Medulla oblongata (tissue), 1 donor: ENCODE measurements at regions not wholly inside any gene's neighbourhood (a gene's known extent, or its start where the extent isn't known, plus 50 kb on each side); places are given as distances from the start of the nearest gene placed in this dataset.
"Not testable (repeated sequence)": the region's sequence is repeated elsewhere in the genome, so short reads cannot be mapped to it uniquely, and the experiment has no call there.

Source experiments
- DNase-seq: peaks from one replicate; pipeline ENCODE4 v3.0.0-alpha.2; 2015; ENCODE audit errors: extremely low spot score

DNA sequence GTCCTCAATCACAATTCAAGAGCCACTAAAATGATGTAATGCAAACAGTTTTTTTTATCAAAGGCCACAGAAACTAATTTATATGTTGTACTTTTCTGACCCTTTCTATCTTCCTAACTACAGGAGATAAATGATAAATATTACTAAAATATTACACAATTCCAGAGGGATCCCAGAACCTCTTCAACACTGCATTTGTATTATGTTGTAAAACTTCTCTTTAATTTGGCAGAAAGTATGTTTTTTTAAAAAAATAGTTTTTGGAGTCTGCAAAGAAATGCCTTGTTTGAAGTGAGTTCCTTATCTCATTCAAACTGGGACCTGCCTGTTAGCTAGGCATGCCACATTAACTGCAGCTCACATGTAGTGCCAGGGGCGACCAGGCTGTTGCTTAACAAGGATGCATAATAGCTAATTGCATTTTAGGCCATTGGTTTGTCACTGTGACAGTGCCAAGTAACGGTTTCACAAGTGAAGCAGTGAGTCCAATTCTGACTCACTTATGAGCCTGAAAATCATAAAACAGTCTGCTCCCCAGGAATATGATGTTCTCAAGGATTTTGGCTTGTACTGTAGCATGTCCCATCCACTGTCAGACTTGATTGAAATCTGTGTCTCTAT, 266.9 kb downstream of the KTN1 start:
- peak; percentile 11 for DNase-seq

- no peak for DNase-seq
These were observed 267.8 kb downstream of the KTN1 start for GRCh38 chr14:55847766-55848165.

DNA sequence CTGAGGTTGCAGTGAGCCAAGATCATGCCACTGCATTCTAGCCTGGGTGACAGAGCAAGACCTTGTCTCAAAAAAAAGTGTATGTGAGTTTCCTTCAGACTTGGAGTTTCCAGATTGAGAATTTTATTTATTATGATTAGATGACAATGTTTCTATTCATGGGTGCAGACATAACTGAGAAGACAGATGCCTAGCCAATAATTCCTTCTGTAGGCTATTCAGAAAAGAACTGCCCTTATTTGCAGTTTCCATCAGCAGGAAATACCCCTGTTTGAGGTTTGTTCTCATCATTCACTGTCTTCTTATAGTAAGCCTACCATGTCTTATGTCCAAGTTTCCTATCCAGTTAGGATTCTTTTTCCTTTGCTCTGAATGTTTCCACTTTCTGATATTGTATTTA, 269.0 kb downstream of the KTN1 start:
- DNase-seq, result no peak

GRCh38 chr14:55849833-55850232, 268.4 kb upstream of the PELI2 start:
- no peak for DNase-seq

- no peak for DNase-seq
These were observed 267.4 kb upstream of the PELI2 start for GRCh38 chr14:55850825-55851241.

DNA sequence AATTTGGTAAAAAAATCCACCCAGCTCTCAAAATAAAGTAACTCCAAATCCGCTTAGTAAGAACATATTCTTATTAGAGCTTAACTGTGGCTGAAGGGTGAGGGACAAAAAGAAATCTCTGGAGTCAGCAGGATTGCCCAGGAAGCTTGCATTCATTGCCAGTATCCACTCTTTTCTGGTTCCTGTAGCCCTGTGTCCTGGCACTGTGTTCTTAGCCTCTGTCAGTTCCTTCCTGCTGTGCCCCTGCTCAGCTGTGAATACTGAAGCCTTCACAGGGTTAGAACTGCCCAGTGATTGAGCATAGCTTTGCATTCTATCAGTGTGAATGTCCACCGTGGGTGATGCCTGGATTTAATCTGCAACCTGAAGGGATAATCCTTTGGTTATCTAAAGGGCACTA, 266.9 kb upstream of the PELI2 start:
- DNase-seq, result peak; percentile 46

DNA sequence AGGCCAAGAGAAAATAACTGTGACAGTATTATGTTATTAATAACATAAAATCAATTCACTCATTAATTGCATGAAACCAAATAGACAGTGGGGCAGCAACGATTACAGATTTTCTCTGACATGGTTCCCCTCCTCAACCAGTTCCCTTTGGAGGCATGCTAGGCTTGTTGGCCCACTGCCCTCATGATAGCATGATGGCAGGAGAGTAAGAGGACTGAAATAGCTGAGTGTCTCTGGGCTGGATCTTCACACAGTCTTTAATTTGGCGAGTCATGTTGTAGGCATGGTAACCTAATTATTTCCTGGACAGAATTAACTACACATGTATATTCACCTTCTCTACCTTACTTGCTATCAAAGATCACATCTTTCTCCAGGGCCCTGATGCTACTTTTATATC, 266.2 kb upstream of the PELI2 start:
- DNase-seq, result no peak

GRCh38 chr14:55855751-55856150, 262.5 kb upstream of the PELI2 start:
- no peak for DNase-seq

GRCh38 chr14:55858604-55859003, 259.6 kb upstream of the PELI2 start:
- no peak for DNase-seq

DNA sequence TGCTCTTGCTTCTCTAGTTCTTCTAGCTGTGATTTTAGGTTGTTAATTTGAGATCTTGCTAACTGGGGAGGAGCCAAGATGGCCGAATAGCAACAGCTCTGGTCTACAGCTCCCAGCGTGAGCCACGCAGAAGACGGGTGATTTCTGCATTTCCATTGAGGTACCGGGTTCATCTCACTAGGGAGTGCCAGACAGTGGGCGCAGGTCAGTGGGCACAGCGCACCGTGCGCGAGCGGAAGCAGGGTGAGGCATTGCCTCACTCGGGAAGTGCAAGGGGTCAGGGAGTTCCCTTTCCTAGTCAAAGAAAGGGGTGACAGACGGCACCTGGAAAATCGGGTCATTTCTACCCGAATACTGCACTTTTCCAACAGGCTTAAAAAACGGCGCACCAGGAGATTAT, 256.6 kb upstream of the PELI2 start:
- DNase-seq, result not testable (repeated sequence)

GRCh38 chr14:55864890-55865655, 253.1 kb upstream of the PELI2 start:
- no peak for DNase-seq

DNA sequence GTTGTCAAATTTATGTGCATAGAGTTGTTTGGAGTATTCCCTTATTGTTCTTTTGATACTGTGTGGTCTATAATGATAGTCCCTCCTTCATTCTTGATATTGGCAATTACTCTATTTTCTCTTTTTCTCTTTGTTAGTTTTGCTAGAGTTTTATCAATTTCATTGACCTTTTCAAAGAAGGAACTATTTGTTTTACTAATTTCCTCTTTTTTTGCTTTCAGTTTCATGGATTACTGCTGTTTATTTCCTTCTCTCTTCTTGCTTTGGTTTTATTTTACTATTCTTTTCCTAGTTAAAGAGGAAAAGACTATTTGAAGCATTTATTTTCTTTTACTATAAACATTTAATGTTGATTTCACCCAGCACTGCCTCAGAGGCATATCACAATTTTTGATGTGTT, 250.9 kb upstream of the PELI2 start:
- DNase-seq, result no peak

GRCh38 chr14:55867719-55868118, 250.5 kb upstream of the PELI2 start:
- DNase-seq, result no peak

- DNase-seq, result no peak
These were observed 248.7 kb upstream of the PELI2 start for GRCh38 chr14:55869397-55870049.

- DNase-seq, result no peak
These were observed 245.0 kb upstream of the PELI2 start for GRCh38 chr14:55873169-55873568.

- peak; percentile 52 for DNase-seq
These were observed 243.4 kb upstream of the PELI2 start for GRCh38 chr14:55874785-55875184.

GRCh38 chr14:55877942-55878341, 240.3 kb upstream of the PELI2 start:
- DNase-seq, result no peak

- DNase-seq, result no peak
These were observed 236.5 kb upstream of the PELI2 start for GRCh38 chr14:55881577-55882241.

DNA sequence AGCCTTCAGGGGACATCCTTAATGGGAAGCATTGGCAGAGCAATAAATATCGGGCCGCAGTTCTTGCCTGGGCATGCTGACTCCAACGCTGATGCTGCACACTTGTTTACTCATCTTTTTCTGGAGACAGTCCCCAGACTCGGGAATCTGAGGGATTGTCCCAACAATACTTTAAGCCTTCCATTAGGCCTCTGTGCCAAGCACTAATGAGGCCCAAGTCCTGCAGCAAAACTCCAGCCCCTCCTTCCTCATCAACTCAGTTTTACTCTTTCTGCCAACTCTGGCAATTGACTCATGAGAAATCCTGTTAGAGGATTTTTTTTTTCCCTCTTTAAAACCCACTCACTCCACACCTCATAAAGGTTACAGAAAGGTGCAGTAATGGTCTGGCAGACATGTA, 233.4 kb upstream of the PELI2 start:
- DNase-seq, result no peak

GRCh38 chr14:55889124-55889523, 229.1 kb upstream of the PELI2 start:
- no peak for DNase-seq

- no peak for DNase-seq
These were observed 226.5 kb upstream of the PELI2 start for GRCh38 chr14:55891692-55892091.

GRCh38 chr14:55892906-55893305, 225.3 kb upstream of the PELI2 start:
- no peak for DNase-seq

GRCh38 chr14:55893705-55894104, 224.5 kb upstream of the PELI2 start:
- no peak for DNase-seq
